ENCODE measurements at regions not wholly inside any gene's neighbourhood (a gene's known extent, or its start where the extent isn't known, plus 50 kb on each side); places are given as distances from the start of the nearest gene placed in this dataset.

DNA sequence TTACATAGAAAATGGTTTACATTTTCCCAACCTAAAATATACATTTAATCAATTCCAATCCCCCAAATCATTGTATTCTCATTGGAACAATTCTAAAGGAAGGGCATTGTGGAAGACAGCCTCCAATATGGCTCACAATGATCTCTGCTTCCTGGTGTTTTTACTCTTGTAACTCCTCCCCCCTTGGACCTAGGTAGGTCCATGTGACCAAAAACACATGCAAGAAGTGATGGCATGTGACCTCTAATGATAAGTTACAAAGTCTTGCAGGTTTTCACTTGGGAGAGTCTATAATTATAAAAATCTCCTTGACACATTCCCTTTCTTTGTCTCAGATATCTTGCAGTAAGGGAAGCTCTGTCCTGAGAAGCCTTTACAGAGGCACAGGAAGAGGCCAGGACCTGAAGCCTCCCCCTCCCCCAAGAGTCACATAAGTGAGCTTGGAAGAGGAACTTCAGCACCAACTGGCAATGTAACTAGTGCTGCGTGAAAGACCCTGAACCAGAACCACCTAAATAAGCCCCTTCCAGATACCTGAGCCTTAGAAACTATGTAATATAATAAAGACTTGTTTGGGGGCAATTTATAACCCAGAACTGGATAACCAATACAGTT lies 816.2 kb upstream of the ATXN8OS start:
- Histone ChIP-seq H3K27ac (ENCODE audit: low read depth in 1 of 3, low read length in 2 of 3) (no peak overlapping the region), H3K4me3 (ENCODE audit: low read depth in 1 of 3, low read length in 3 of 3) (no peak overlapping the region), H3K4me1 (ENCODE audit: control insufficient read depth in 3 of 3, insufficient read depth in 2 of 3, low read depth in 1 of 3, low read length in 2 of 3) (no peaks in the 10 kb centered on the region), H3K9me3 (ENCODE audit: control insufficient read depth in 2 of 2, insufficient read depth in 1 of 2, low read depth in 1 of 2, low read length in 1 of 2) (peaks cover 0 to 3% of the 10 kb centered on the region in 2 donors), H3K36me3 (ENCODE audit: control insufficient read depth in 3 of 3, insufficient read depth in 2 of 3, low read depth in 1 of 3, low read length in 3 of 3) (no peaks in the 10 kb centered on the region), H3K27me3 (ENCODE audit: control insufficient read depth in 3 of 3, insufficient read depth in 3 of 3, low read length in 3 of 3) (no peaks in the 10 kb centered on the region)
- FAIRE-seq, result no peak
- no peak for DNase-seq
- WGBS, 3 donors, result 90 to 100% (median 95%) methylated on average over 1 of the region's 1 CpG

DNA sequence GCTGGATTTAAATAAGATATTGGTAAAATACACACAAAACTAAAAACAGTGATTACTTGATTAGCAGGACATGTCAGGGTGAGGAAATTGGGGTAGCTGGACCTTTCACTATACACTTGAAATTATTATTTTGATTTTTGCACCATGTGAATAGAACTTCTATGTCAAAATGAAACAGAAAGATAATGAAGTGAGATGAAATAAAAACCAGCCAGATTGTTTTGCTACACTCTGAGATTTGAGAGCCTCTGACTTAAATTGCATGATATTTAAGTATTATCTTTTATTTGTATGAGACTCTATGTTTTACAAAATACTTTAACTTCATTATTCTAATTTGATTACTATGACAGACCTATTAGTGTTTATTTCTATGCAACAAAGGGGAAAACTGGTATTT lies 819.6 kb upstream of the ATXN8OS start:
- no peak for FAIRE-seq
- H3K9me3 ChIP-seq (ENCODE audit: control insufficient read depth in 2 of 2, insufficient read depth in 1 of 2, low read depth in 1 of 2, low read length in 1 of 2), result peaks cover 0 to 3% of the 10 kb centered on the region in 2 donors
- H3K27ac ChIP-seq (ENCODE audit: low read depth in 1 of 3, low read length in 2 of 3), result no peak overlapping the region

GRCh38 chr13:69287050-69287698 lies 820.5 kb upstream of the ATXN8OS start:
- no peak for FAIRE-seq

More for the DNA sequence above, 819.6 kb upstream of the ATXN8OS start:
- H3K27me3 ChIP-seq (ENCODE audit: control insufficient read depth in 3 of 3, insufficient read depth in 3 of 3, low read length in 3 of 3), result no peaks in the 10 kb centered on the region
- no peak for DNase-seq
- no peaks in the 10 kb centered on the region for H3K36me3 ChIP-seq (ENCODE audit: control insufficient read depth in 3 of 3, insufficient read depth in 2 of 3, low read depth in 1 of 3, low read length in 3 of 3)
- H3K4me3 ChIP-seq (ENCODE audit: low read depth in 1 of 3, low read length in 3 of 3), result no peak overlapping the region
- H3K4me1 ChIP-seq (ENCODE audit: control insufficient read depth in 3 of 3, insufficient read depth in 2 of 3, low read depth in 1 of 3, low read length in 2 of 3), result no peaks in the 10 kb centered on the region

GRCh38 chr13:69283837-69284236 lies 823.8 kb upstream of the ATXN8OS start:
- DNase-seq, result no peak
- Histone ChIP-seq H3K36me3 (ENCODE audit: control insufficient read depth in 3 of 3, insufficient read depth in 2 of 3, low read depth in 1 of 3, low read length in 3 of 3) (no peaks in the 10 kb centered on the region), H3K4me1 (ENCODE audit: control insufficient read depth in 3 of 3, insufficient read depth in 2 of 3, low read depth in 1 of 3, low read length in 2 of 3) (no peaks in the 10 kb centered on the region), H3K9me3 (ENCODE audit: control insufficient read depth in 2 of 2, insufficient read depth in 1 of 2, low read depth in 1 of 2, low read length in 1 of 2) (no peaks in the 10 kb centered on the region), H3K4me3 (ENCODE audit: low read depth in 1 of 3, low read length in 3 of 3) (no peak overlapping the region), H3K27me3 (ENCODE audit: control insufficient read depth in 3 of 3, insufficient read depth in 3 of 3, low read length in 3 of 3) (no peaks in the 10 kb centered on the region), H3K27ac (ENCODE audit: low read depth in 1 of 3, low read length in 2 of 3) (no peak overlapping the region)
- 71 to 75% (median 71%) methylated on average over 2 of the region's 2 CpGs for WGBS, 3 donors
- FAIRE-seq, result no peak

More at GRCh38 chr13:69287050-69287698, 820.5 kb upstream of the ATXN8OS start:
- Histone ChIP-seq H3K36me3 (ENCODE audit: control insufficient read depth in 3 of 3, insufficient read depth in 2 of 3, low read depth in 1 of 3, low read length in 3 of 3) (no peaks in the 10 kb centered on the region), H3K4me1 (ENCODE audit: control insufficient read depth in 3 of 3, insufficient read depth in 2 of 3, low read depth in 1 of 3, low read length in 2 of 3) (no peaks in the 10 kb centered on the region), H3K27me3 (ENCODE audit: control insufficient read depth in 3 of 3, insufficient read depth in 3 of 3, low read length in 3 of 3) (no peaks in the 10 kb centered on the region), H3K27ac (ENCODE audit: low read depth in 1 of 3, low read length in 2 of 3) (no peak overlapping the region), H3K4me3 (ENCODE audit: low read depth in 1 of 3, low read length in 3 of 3) (no peak overlapping the region), H3K9me3 (ENCODE audit: control insufficient read depth in 2 of 2, insufficient read depth in 1 of 2, low read depth in 1 of 2, low read length in 1 of 2) (peaks cover 0 to 3% of the 10 kb centered on the region in 2 donors)
- WGBS, 3 donors, result 81 to 90% (median 85%) methylated on average over 8 of the region's 8 CpGs
- no peak for DNase-seq

GRCh38 chr13:69283301-69283700 lies 824.3 kb upstream of the ATXN8OS start:
- Histone ChIP-seq H3K4me1 (ENCODE audit: control insufficient read depth in 3 of 3, insufficient read depth in 2 of 3, low read depth in 1 of 3, low read length in 2 of 3) (no peaks in the 10 kb centered on the region), H3K36me3 (ENCODE audit: control insufficient read depth in 3 of 3, insufficient read depth in 2 of 3, low read depth in 1 of 3, low read length in 3 of 3) (no peaks in the 10 kb centered on the region), H3K9me3 (ENCODE audit: control insufficient read depth in 2 of 2, insufficient read depth in 1 of 2, low read depth in 1 of 2, low read length in 1 of 2) (no peaks in the 10 kb centered on the region), H3K4me3 (ENCODE audit: low read depth in 1 of 3, low read length in 3 of 3) (no peak overlapping the region), H3K27ac (ENCODE audit: low read depth in 1 of 3, low read length in 2 of 3) (no peak overlapping the region), H3K27me3 (ENCODE audit: control insufficient read depth in 3 of 3, insufficient read depth in 3 of 3, low read length in 3 of 3) (no peaks in the 10 kb centered on the region)
- DNase-seq, result no peak
- FAIRE-seq, result no peak
- WGBS, 3 donors, result 69 to 82% (median 74%) methylated on average over 1 of the region's 1 CpG

- 66 to 76% (median 68%) methylated on average over 4 of the region's 4 CpGs for WGBS, 3 donors
- no peaks in the 10 kb centered on the region for H3K36me3 ChIP-seq (ENCODE audit: control insufficient read depth in 3 of 3, insufficient read depth in 2 of 3, low read depth in 1 of 3, low read length in 3 of 3)
- H3K4me1 ChIP-seq (ENCODE audit: control insufficient read depth in 3 of 3, insufficient read depth in 2 of 3, low read depth in 1 of 3, low read length in 2 of 3), result no peaks in the 10 kb centered on the region
- H3K27me3 ChIP-seq (ENCODE audit: control insufficient read depth in 3 of 3, insufficient read depth in 3 of 3, low read length in 3 of 3), result no peaks in the 10 kb centered on the region
- FAIRE-seq (no peak), DNase-seq (no peak)
- H3K4me3 ChIP-seq (ENCODE audit: low read depth in 1 of 3, low read length in 3 of 3), result no peak overlapping the region
- H3K9me3 ChIP-seq (ENCODE audit: control insufficient read depth in 2 of 2, insufficient read depth in 1 of 2, low read depth in 1 of 2, low read length in 1 of 2), result no peaks in the 10 kb centered on the region
- no peak overlapping the region for H3K27ac ChIP-seq (ENCODE audit: low read depth in 1 of 3, low read length in 2 of 3)
These were observed 827.2 kb upstream of the ATXN8OS start for GRCh38 chr13:69280399-69280798.

DNA sequence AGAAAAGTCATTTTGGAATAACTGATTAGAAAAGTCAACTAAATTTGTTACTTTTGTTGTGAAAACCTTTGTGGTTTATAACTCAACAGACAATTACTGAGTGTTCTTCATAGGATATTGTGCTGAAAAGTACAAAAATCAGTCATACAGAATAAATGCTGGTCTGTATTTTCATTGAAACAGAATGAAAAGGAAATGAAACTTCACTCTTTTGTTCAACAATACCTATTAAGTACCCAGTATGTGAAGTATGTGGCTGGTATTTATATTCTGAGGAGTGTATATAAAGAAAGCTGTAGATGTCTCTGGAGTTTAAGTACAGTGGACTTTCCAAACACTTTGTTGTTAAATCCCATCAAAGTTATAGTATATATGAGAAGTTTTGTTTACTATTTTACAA lies 828.4 kb upstream of the ATXN8OS start:
- H3K36me3 ChIP-seq (ENCODE audit: control insufficient read depth in 3 of 3, insufficient read depth in 2 of 3, low read depth in 1 of 3, low read length in 3 of 3), result no peaks in the 10 kb centered on the region
- no peak overlapping the region for H3K4me3 ChIP-seq (ENCODE audit: low read depth in 1 of 3, low read length in 3 of 3)
- no peaks in the 10 kb centered on the region for H3K4me1 ChIP-seq (ENCODE audit: control insufficient read depth in 3 of 3, insufficient read depth in 2 of 3, low read depth in 1 of 3, low read length in 2 of 3)
- no peaks in the 10 kb centered on the region for H3K9me3 ChIP-seq (ENCODE audit: control insufficient read depth in 2 of 2, insufficient read depth in 1 of 2, low read depth in 1 of 2, low read length in 1 of 2)
- H3K27ac ChIP-seq (ENCODE audit: low read depth in 1 of 3, low read length in 2 of 3), result no peak overlapping the region
- no peaks in the 10 kb centered on the region for H3K27me3 ChIP-seq (ENCODE audit: control insufficient read depth in 3 of 3, insufficient read depth in 3 of 3, low read length in 3 of 3)
- FAIRE-seq (no peak), DNase-seq (no peak)

- H3K27ac ChIP-seq (ENCODE audit: low read depth in 1 of 3, low read length in 2 of 3), result no peak overlapping the region
- H3K27me3 ChIP-seq (ENCODE audit: control insufficient read depth in 3 of 3, insufficient read depth in 3 of 3, low read length in 3 of 3), result no peaks in the 10 kb centered on the region
- H3K4me3 ChIP-seq (ENCODE audit: low read depth in 1 of 3, low read length in 3 of 3), result no peak overlapping the region
- no peaks in the 10 kb centered on the region for H3K9me3 ChIP-seq (ENCODE audit: control insufficient read depth in 2 of 2, insufficient read depth in 1 of 2, low read depth in 1 of 2, low read length in 1 of 2)
- no peaks in the 10 kb centered on the region for H3K36me3 ChIP-seq (ENCODE audit: control insufficient read depth in 3 of 3, insufficient read depth in 2 of 3, low read depth in 1 of 3, low read length in 3 of 3)
- DNase-seq (peak; percentile 24 to 58), FAIRE-seq (no peak)
- no peaks in the 10 kb centered on the region for H3K4me1 ChIP-seq (ENCODE audit: control insufficient read depth in 3 of 3, insufficient read depth in 2 of 3, low read depth in 1 of 3, low read length in 2 of 3)
- 11 to 58% (median 21%) methylated on average over 1 of the region's 1 CpG for WGBS, 3 donors
These were observed 833.4 kb upstream of the ATXN8OS start for GRCh38 chr13:69274231-69274630.
